ENCODE measurements at regions not wholly inside any gene's neighbourhood (a gene's known extent, or its start where the extent isn't known, plus 50 kb on each side); places are given as distances from the start of the nearest gene placed in this dataset.
"Not testable (repeated sequence)": the region's sequence is repeated elsewhere in the genome, so short reads cannot be mapped to it uniquely, and the experiment has no call there.

DNA sequence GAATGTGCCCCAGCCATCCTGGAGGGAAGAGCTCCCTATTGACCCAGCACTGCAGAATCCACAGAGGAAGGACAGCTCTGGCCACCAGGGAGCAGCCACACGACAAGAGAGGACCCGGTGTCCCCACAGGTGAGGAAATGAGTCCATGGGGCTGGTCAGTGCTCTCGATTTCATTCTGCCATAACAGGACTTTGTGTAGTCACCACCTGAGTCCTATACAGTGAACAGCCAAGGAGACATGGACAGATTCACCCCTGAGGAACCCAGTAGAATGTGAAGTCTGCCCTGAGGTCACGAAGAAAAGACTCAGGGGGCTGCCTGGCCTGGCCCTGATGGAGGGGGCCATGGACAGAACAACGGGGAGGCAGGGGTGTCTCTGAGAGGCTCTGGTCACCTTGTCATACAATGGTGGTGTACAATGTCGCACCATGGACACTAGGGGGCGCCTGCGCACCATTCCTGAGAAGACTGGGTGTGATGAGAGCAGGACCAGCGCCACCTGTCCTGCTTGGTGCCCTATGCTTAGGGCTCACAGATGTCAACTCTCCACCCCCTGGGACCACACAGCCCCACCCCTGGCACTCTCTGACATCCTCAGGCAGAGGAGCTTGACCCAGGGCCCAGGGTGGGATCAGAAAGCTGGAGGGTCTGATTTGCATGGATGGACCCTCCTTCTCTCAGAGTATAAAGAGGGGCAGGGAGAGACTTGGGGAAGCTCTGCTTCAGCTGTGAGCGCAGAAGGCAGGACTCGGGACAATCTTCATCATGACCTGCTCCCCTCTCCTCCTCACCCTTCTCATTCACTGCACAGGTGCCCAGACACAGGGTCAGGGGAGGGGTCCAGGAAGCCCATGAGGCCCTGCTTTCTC, 77.4 kb downstream of the VPREB1 start:
- peak; percentile 98 for ATAC-seq
- H3K9me3 Mint-ChIP-seq, H3K4me3 Mint-ChIP-seq, POLR2A ChIA-PET, H3K27ac Mint-ChIP-seq: not testable (repeated sequence)
- DNase-seq (ENCODE audit: low spot score): peak; percentile 87
- Mint-ChIP-seq H3K4me1 (peaks cover 10% of the 10 kb centered on the region), H3K36me3 (peaks cover 24% of the 10 kb centered on the region), H3K27me3 (ENCODE audit: low read depth) (peaks cover 100% of the 10 kb centered on the region)
- CTCF ChIA-PET: interaction anchor here (0.5 to 2.7 kb wide), 5 partner anchors 21 to 101 kb away, joined by 3 to 18 read pairs (median 3); no protein-coding TSS in a partner anchor
- peak; percentile 37; the same call in 1 of the 2 replicates for TF ChIP-seq FOXK1 (CRISPR knock-in tag; IDR thresholded peaks at IDR 0.05)
- TF ChIP-seq, protein P1, sequence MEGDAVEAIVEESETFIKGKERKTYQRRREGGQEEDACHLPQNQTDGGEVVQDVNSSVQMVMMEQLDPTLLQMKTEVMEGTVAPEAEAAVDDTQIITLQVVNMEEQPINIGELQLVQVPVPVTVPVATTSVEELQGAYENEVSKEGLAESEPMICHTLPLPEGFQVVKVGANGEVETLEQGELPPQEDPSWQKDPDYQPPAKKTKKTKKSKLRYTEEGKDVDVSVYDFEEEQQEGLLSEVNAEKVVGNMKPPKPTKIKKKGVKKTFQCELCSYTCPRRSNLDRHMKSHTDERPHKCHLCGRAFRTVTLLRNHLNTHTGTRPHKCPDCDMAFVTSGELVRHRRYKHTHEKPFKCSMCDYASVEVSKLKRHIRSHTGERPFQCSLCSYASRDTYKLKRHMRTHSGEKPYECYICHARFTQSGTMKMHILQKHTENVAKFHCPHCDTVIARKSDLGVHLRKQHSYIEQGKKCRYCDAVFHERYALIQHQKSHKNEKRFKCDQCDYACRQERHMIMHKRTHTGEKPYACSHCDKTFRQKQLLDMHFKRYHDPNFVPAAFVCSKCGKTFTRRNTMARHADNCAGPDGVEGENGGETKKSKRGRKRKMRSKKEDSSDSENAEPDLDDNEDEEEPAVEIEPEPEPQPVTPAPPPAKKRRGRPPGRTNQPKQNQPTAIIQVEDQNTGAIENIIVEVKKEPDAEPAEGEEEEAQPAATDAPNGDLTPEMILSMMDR (IDR thresholded peaks at IDR 0.05): peak; percentile 79
- peak; percentile 49; the same call in 1 of the 2 replicates for TF ChIP-seq ZNF121 (CRISPR knock-in tag; IDR thresholded peaks at IDR 0.05)

DNA sequence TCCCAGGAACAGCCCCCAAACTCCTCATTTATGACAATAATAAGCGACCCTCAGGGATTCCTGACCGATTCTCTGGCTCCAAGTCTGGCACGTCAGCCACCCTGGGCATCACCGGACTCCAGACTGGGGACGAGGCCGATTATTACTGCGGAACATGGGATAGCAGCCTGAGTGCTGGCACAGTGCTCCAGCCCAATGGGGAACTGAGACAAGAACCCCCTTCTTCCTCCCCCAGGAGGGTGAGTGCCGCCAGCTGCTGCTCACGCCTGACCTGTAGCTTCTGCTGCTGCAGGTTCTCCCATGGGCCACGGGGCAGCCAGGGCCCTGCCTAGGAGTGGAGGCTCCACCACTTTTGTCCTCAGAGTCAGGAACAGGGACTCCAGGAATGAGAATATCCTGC, 78.2 kb downstream of the VPREB1 start:
- DNase-seq (ENCODE audit: low spot score): no peak
- no peak for ATAC-seq

DNA sequence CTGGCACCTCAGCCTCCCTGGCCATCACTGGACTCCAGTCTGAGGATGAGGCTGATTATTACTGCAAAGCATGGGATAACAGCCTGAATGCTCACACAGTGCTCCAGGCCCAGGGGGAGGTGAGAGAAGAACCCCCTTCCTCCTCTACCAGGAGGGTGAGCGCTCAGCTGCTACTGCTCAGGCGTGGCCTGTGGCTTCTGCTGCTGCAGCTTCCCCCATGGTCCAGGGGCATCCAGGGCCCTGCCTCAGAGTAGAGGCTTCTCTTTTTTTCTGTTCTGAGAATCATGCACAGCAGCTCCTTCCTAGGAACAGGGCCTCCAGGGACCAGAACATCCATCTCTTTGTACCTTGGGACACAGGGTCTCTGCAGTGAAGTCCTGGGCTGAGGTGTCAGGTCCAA, 83.1 kb downstream of the VPREB1 start:
- H3K27me3 Mint-ChIP-seq (ENCODE audit: low read depth): peaks cover 100% of the 10 kb centered on the region
- no peaks in the 10 kb centered on the region for H3K4me1 Mint-ChIP-seq
- no peaks in the 10 kb centered on the region for H3K9me3 Mint-ChIP-seq
- ATAC-seq (no peak), DNase-seq (ENCODE audit: low spot score) (no peak)
- no peaks in the 10 kb centered on the region for H3K36me3 Mint-ChIP-seq
- H3K4me3 Mint-ChIP-seq: no peak overlapping the region
- no peak overlapping the region for H3K27ac Mint-ChIP-seq
- ChIA-PET CTCF (interaction anchor here (1.4 kb wide), 1 partner anchor 15 kb away, joined by 6 read pairs; no protein-coding TSS in a partner anchor), POLR2A (no interaction called here)
- TF ChIP-seq, protein P2, sequence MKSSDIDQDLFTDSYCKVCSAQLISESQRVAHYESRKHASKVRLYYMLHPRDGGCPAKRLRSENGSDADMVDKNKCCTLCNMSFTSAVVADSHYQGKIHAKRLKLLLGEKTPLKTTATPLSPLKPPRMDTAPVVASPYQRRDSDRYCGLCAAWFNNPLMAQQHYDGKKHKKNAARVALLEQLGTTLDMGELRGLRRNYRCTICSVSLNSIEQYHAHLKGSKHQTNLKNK (CRISPR knock-in tag; IDR thresholded peaks at IDR 0.05): no peak
- TF ChIP-seq, protein P3, sequence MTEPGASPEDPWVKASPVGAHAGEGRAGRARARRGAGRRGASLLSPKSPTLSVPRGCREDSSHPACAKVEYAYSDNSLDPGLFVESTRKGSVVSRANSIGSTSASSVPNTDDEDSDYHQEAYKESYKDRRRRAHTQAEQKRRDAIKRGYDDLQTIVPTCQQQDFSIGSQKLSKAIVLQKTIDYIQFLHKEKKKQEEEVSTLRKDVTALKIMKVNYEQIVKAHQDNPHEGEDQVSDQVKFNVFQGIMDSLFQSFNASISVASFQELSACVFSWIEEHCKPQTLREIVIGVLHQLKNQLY (CRISPR knock-in tag; IDR thresholded peaks at IDR 0.05): no peak
- TF ChIP-seq, protein P4, sequence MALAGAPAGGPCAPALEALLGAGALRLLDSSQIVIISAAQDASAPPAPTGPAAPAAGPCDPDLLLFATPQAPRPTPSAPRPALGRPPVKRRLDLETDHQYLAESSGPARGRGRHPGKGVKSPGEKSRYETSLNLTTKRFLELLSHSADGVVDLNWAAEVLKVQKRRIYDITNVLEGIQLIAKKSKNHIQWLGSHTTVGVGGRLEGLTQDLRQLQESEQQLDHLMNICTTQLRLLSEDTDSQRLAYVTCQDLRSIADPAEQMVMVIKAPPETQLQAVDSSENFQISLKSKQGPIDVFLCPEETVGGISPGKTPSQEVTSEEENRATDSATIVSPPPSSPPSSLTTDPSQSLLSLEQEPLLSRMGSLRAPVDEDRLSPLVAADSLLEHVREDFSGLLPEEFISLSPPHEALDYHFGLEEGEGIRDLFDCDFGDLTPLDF (CRISPR knock-in tag; IDR thresholded peaks at IDR 0.05): no peak

More for the DNA sequence above, 78.2 kb downstream of the VPREB1 start:
- POLR2A ChIA-PET: no interaction called here
- CTCF ChIA-PET: interaction anchor here (0.9 to 2.7 kb wide), 3 partner anchors 20 to 100 kb away, joined by 3 to 18 read pairs (median 8); no protein-coding TSS in a partner anchor
- no peak overlapping the region for H3K27ac Mint-ChIP-seq
- peaks cover 100% of the 10 kb centered on the region for H3K27me3 Mint-ChIP-seq (ENCODE audit: low read depth)
- H3K4me1 Mint-ChIP-seq: peaks cover 3% of the 10 kb centered on the region
- TF ChIP-seq, protein P5, sequence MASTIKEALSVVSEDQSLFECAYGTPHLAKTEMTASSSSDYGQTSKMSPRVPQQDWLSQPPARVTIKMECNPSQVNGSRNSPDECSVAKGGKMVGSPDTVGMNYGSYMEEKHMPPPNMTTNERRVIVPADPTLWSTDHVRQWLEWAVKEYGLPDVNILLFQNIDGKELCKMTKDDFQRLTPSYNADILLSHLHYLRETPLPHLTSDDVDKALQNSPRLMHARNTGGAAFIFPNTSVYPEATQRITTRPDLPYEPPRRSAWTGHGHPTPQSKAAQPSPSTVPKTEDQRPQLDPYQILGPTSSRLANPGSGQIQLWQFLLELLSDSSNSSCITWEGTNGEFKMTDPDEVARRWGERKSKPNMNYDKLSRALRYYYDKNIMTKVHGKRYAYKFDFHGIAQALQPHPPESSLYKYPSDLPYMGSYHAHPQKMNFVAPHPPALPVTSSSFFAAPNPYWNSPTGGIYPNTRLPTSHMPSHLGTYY (CRISPR knock-in tag; IDR thresholded peaks at IDR 0.05): no peak
- TF ChIP-seq, protein P6, sequence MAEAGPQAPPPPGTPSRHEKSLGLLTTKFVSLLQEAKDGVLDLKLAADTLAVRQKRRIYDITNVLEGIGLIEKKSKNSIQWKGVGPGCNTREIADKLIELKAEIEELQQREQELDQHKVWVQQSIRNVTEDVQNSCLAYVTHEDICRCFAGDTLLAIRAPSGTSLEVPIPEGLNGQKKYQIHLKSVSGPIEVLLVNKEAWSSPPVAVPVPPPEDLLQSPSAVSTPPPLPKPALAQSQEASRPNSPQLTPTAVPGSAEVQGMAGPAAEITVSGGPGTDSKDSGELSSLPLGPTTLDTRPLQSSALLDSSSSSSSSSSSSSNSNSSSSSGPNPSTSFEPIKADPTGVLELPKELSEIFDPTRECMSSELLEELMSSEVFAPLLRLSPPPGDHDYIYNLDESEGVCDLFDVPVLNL (CRISPR knock-in tag; IDR thresholded peaks at IDR 0.05; ENCODE audit: borderline replicate concordance, low read depth): no peak
- TF ChIP-seq, protein P7, sequence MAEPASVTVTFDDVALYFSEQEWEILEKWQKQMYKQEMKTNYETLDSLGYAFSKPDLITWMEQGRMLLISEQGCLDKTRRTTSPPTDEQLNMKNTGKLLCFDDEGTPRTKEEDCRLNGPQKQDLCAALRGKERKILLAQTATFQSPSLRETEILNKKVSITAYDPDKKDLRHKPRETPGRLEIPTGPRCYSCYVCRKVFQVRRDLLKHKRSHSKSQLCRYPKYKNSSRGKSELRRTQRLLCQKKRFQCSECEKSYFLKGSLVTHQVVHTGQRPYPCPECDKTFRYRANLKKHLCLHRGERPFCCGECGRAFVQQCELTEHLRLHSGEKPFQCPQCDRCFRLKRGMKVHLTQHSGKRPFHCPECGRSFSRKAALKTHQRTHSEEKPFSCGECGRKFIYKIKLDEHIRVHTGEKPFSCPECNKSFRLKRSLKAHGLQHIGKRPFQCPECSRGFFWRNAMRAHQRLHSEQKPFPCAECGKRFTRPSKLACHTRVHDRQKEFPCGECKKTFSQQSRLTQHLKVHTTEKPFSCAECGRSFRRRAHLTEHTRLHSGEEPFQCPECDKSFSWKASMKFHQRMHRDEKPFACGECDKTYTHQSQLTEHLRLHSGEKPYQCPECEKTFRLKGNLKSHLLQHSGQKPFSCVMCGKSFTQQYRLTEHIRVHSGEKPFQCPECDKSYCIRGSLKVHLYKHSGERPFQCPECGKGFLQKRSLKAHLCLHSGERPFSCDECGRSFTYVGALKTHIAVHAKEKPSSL (CRISPR knock-in tag; conservative IDR thresholded peaks at IDR 0.05): no peak
- TF ChIP-seq OVOL2 (CRISPR knock-in tag; IDR thresholded peaks at IDR 0.05; ENCODE audit: borderline replicate concordance): no peak
- no peak for TF ChIP-seq NR3C1 (CRISPR knock-in tag; conservative IDR thresholded peaks at IDR 0.05; ENCODE audit: low read depth)
- no peak for TF ChIP-seq ZNF396 (CRISPR knock-in tag; IDR thresholded peaks at IDR 0.05; ENCODE audit: borderline replicate concordance)
- TF ChIP-seq KAT7 (CRISPR knock-in tag; IDR thresholded peaks at IDR 0.05; ENCODE audit: borderline replicate concordance): no peak
- no peak for TF ChIP-seq TCF7 (CRISPR knock-in tag; IDR thresholded peaks at IDR 0.05; ENCODE audit: low read depth)
- TF ChIP-seq, protein P8, sequence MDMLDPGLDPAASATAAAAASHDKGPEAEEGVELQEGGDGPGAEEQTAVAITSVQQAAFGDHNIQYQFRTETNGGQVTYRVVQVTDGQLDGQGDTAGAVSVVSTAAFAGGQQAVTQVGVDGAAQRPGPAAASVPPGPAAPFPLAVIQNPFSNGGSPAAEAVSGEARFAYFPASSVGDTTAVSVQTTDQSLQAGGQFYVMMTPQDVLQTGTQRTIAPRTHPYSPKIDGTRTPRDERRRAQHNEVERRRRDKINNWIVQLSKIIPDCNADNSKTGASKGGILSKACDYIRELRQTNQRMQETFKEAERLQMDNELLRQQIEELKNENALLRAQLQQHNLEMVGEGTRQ (CRISPR knock-in tag; IDR thresholded peaks at IDR 0.05): no peak
- peaks cover 3% of the 10 kb centered on the region for H3K9me3 Mint-ChIP-seq
- H3K4me3 Mint-ChIP-seq: no peak overlapping the region
- peaks cover 15% of the 10 kb centered on the region for H3K36me3 Mint-ChIP-seq
